Stomach (tissue), 4 donors: ENCODE measurements at regions not wholly inside any gene's neighbourhood (a gene's known extent, or its start where the extent isn't known, plus 50 kb on each side); places are given as distances from the start of the nearest gene placed in this dataset.

Source experiments
- CTCF ChIP-seq, 7 experiments: fragments of 450-650 bp in 4 of 7; fragments of 200-600 bp in 3 of 7; sonication (generic) in 3 of 7; IDR thresholded peaks; one replicate each; pipeline ENCODE4 v1.5.1; 2016 to 2019; ENCODE audit warnings: antibody characterized with exemption in 7 of 7, control low read depth in 2 of 7, mild to moderate bottlenecking in 1 of 7
- EP300 ChIP-seq: sonication (generic); formaldehyde crosslinking; IDR thresholded peaks from one replicate; pipeline ENCODE4 v1.6.1; 2017; ENCODE audit warnings: antibody characterized with exemption
- POLR2A ChIP-seq, 4 donors: fragments of 450-650 bp; IDR thresholded peaks; one replicate each; pipeline ENCODE4 v1.6.1; 2016; ENCODE audit warnings: antibody characterized with exemption in 4 of 4, control low read depth in 2 of 4, mild to moderate bottlenecking in 1 of 4, moderate library complexity in 1 of 4
- POLR2AphosphoS5 ChIP-seq, 3 donors: sonication (generic); formaldehyde crosslinking; IDR thresholded peaks; one replicate each; pipeline ENCODE4 v1.6.1; 2016; ENCODE audit warnings: antibody characterized with exemption in 3 of 3

GRCh38 chr10:128879441-128880140 lies 587.5 kb upstream of the MGMT start:
- TF ChIP-seq CTCF (IDR thresholded peaks at IDR 0.05) (no peak), POLR2A (IDR thresholded peaks at IDR 0.05) (no peak), POLR2AphosphoS5 (IDR thresholded peaks at IDR 0.05) (no peak), EP300 (no peak)
